ENCODE measurements at regions not wholly inside any gene's neighbourhood (a gene's known extent, or its start where the extent isn't known, plus 50 kb on each side); places are given as distances from the start of the nearest gene placed in this dataset.

- no peak overlapping the region for H3K27ac ChIP-seq (ENCODE audit: insufficient read depth, low read length)
- no peak overlapping the region for H3K4me2 ChIP-seq (ENCODE audit: extremely low read depth, insufficient read depth, low read length)
- H3K4me3 ChIP-seq (replicated peaks in 1 of 4; ENCODE audit: control extremely low read depth in 1 of 4, insufficient read depth in 1 of 4, low read depth in 3 of 4, low read length in 4 of 4) = no peak overlapping the region
- no peaks in the 10 kb centered on the region for H4K20me1 ChIP-seq (ENCODE audit: control insufficient read depth, extremely low read depth, insufficient read depth, low read length)
- H3K9me3 ChIP-seq (ENCODE audit: control insufficient read depth, insufficient read depth, low read depth, low read length) = no peaks in the 10 kb centered on the region
- no peaks in the 10 kb centered on the region for H3K36me3 ChIP-seq (ENCODE audit: control insufficient read depth, insufficient read depth, low read length)
- TF ChIP-seq, protein P1, sequence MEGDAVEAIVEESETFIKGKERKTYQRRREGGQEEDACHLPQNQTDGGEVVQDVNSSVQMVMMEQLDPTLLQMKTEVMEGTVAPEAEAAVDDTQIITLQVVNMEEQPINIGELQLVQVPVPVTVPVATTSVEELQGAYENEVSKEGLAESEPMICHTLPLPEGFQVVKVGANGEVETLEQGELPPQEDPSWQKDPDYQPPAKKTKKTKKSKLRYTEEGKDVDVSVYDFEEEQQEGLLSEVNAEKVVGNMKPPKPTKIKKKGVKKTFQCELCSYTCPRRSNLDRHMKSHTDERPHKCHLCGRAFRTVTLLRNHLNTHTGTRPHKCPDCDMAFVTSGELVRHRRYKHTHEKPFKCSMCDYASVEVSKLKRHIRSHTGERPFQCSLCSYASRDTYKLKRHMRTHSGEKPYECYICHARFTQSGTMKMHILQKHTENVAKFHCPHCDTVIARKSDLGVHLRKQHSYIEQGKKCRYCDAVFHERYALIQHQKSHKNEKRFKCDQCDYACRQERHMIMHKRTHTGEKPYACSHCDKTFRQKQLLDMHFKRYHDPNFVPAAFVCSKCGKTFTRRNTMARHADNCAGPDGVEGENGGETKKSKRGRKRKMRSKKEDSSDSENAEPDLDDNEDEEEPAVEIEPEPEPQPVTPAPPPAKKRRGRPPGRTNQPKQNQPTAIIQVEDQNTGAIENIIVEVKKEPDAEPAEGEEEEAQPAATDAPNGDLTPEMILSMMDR (conservative IDR thresholded peaks at IDR 0.05 in 1 of 2, IDR thresholded peaks at IDR 0.05 in 1 of 2; ENCODE audit: low read depth in 1 of 2, low read length in 2 of 2) = no peak
- no peak for TF ChIP-seq EZH2 (IDR thresholded peaks at IDR 0.05; ENCODE audit: low read length, missing control alignments)
- no peaks in the 10 kb centered on the region for H3K27me3 ChIP-seq (ENCODE audit: control insufficient read depth, insufficient read depth, low read length)
- H3K79me2 ChIP-seq (ENCODE audit: control insufficient read depth, insufficient read depth, low read length) = no peaks in the 10 kb centered on the region
- H3K4me1 ChIP-seq (ENCODE audit: control insufficient read depth, extremely low read depth, insufficient read depth, low read length) = no peaks in the 10 kb centered on the region
- H2AFZ ChIP-seq (ENCODE audit: low read length) = no peak overlapping the region
- DNase-seq (ENCODE audit: low read depth in 2 of 2) = no peak
- no peak overlapping the region for H3K9ac ChIP-seq (ENCODE audit: insufficient read depth, low read length)
These were observed 101.6 kb downstream of the C5orf15 start for GRCh38 chr5:133866903-133867245.

DNA sequence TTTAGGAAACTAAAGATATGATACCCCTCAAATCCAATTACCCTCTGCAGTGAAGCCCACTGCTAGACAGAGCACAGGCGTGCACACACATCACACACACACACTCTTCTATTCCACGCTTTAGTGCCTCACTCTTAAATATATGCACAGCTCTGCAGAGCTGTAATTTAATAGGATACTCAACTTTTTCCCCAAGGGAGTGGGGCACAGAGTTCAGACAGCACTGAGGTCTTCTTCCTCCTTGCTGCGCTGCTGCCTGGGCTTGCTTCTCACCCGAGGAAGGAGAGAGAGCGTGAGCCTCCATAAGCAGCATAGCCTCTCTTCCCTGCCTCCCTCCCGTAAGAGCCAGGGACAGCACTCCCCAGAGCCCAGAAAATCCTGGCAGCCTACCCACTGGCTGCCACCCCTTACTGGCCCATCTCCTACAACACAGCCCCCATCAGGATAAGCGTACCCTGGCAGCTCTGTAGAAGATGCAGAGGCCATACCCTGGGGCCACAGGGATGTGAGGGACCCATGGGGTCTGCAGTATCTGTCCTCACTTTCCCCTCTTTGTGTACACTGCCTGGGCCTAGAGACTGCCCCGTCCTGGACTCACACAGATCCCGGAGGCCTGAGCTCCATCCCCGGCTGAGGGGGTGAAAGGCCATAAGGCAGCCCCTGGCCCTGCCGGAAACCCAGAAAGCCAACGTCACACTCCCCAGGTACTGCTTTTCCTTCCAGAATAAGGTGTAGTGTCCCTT, 102.1 kb downstream of the C5orf15 start:
- no peak for DNase-seq (ENCODE audit: low read depth in 2 of 2)
- no peak overlapping the region for H3K9ac ChIP-seq (ENCODE audit: insufficient read depth, low read length)
- H3K4me3 ChIP-seq (replicated peaks in 1 of 4; ENCODE audit: control extremely low read depth in 1 of 4, insufficient read depth in 1 of 4, low read depth in 3 of 4, low read length in 4 of 4) = no peak overlapping the region
- no peak overlapping the region for H3K27ac ChIP-seq (ENCODE audit: insufficient read depth, low read length)
- H3K9me3 ChIP-seq (ENCODE audit: control insufficient read depth, insufficient read depth, low read depth, low read length) = no peaks in the 10 kb centered on the region
- H3K36me3 ChIP-seq (ENCODE audit: control insufficient read depth, insufficient read depth, low read length) = no peaks in the 10 kb centered on the region
- H3K27me3 ChIP-seq (ENCODE audit: control insufficient read depth, insufficient read depth, low read length) = no peaks in the 10 kb centered on the region
- H3K79me2 ChIP-seq (ENCODE audit: control insufficient read depth, insufficient read depth, low read length) = no peaks in the 10 kb centered on the region
- H2AFZ ChIP-seq (ENCODE audit: low read length) = no peak overlapping the region
- TF ChIP-seq, protein P1 (conservative IDR thresholded peaks at IDR 0.05 in 1 of 2, IDR thresholded peaks at IDR 0.05 in 1 of 2; ENCODE audit: low read depth in 1 of 2, low read length in 2 of 2) = no peak
- TF ChIP-seq EZH2 (IDR thresholded peaks at IDR 0.05; ENCODE audit: low read length, missing control alignments) = no peak
- H3K4me1 ChIP-seq (ENCODE audit: control insufficient read depth, extremely low read depth, insufficient read depth, low read length) = no peaks in the 10 kb centered on the region
- no peak overlapping the region for H3K4me2 ChIP-seq (ENCODE audit: extremely low read depth, insufficient read depth, low read length)
- no peaks in the 10 kb centered on the region for H4K20me1 ChIP-seq (ENCODE audit: control insufficient read depth, extremely low read depth, insufficient read depth, low read length)

GRCh38 chr5:133865113-133865512, 103.3 kb downstream of the C5orf15 start:
- Histone ChIP-seq H3K9me3 (ENCODE audit: control insufficient read depth, insufficient read depth, low read depth, low read length) (no peaks in the 10 kb centered on the region), H3K4me3 (replicated peaks in 1 of 4; ENCODE audit: control extremely low read depth in 1 of 4, insufficient read depth in 1 of 4, low read depth in 3 of 4, low read length in 4 of 4) (no peak overlapping the region), H4K20me1 (ENCODE audit: control insufficient read depth, extremely low read depth, insufficient read depth, low read length) (no peaks in the 10 kb centered on the region), H2AFZ (ENCODE audit: low read length) (no peak overlapping the region), H3K27me3 (ENCODE audit: control insufficient read depth, insufficient read depth, low read length) (no peaks in the 10 kb centered on the region), H3K9ac (ENCODE audit: insufficient read depth, low read length) (no peak overlapping the region), H3K36me3 (ENCODE audit: control insufficient read depth, insufficient read depth, low read length) (no peaks in the 10 kb centered on the region), H3K79me2 (ENCODE audit: control insufficient read depth, insufficient read depth, low read length) (no peaks in the 10 kb centered on the region), H3K27ac (ENCODE audit: insufficient read depth, low read length) (no peak overlapping the region), H3K4me1 (ENCODE audit: control insufficient read depth, extremely low read depth, insufficient read depth, low read length) (no peaks in the 10 kb centered on the region), H3K4me2 (ENCODE audit: extremely low read depth, insufficient read depth, low read length) (no peak overlapping the region)
- DNase-seq (ENCODE audit: low read depth in 2 of 2) = no peak
- no peak for TF ChIP-seq EZH2 (IDR thresholded peaks at IDR 0.05; ENCODE audit: low read length, missing control alignments)

Data from fibroblast of lung (primary cell).